ENCODE measurements at regions not wholly inside any gene's neighbourhood (a gene's known extent, or its start where the extent isn't known, plus 50 kb on each side); places are given as distances from the start of the nearest gene placed in this dataset.

- TF ChIP-seq, protein P1, sequence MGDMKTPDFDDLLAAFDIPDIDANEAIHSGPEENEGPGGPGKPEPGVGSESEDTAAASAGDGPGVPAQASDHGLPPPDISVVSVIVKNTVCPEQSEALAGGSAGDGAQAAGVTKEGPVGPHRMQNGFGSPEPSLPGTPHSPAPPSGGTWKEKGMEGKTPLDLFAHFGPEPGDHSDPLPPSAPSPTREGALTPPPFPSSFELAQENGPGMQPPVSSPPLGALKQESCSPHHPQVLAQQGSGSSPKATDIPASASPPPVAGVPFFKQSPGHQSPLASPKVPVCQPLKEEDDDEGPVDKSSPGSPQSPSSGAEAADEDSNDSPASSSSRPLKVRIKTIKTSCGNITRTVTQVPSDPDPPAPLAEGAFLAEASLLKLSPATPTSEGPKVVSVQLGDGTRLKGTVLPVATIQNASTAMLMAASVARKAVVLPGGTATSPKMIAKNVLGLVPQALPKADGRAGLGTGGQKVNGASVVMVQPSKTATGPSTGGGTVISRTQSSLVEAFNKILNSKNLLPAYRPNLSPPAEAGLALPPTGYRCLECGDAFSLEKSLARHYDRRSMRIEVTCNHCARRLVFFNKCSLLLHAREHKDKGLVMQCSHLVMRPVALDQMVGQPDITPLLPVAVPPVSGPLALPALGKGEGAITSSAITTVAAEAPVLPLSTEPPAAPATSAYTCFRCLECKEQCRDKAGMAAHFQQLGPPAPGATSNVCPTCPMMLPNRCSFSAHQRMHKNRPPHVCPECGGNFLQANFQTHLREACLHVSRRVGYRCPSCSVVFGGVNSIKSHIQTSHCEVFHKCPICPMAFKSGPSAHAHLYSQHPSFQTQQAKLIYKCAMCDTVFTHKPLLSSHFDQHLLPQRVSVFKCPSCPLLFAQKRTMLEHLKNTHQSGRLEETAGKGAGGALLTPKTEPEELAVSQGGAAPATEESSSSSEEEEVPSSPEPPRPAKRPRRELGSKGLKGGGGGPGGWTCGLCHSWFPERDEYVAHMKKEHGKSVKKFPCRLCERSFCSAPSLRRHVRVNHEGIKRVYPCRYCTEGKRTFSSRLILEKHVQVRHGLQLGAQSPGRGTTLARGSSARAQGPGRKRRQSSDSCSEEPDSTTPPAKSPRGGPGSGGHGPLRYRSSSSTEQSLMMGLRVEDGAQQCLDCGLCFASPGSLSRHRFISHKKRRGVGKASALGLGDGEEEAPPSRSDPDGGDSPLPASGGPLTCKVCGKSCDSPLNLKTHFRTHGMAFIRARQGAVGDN (IDR thresholded peaks at IDR 0.05), result no peak
- TF ChIP-seq, protein P2, sequence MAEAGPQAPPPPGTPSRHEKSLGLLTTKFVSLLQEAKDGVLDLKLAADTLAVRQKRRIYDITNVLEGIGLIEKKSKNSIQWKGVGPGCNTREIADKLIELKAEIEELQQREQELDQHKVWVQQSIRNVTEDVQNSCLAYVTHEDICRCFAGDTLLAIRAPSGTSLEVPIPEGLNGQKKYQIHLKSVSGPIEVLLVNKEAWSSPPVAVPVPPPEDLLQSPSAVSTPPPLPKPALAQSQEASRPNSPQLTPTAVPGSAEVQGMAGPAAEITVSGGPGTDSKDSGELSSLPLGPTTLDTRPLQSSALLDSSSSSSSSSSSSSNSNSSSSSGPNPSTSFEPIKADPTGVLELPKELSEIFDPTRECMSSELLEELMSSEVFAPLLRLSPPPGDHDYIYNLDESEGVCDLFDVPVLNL (IDR thresholded peaks at IDR 0.05; ENCODE audit: low read depth, low read length), result no peak
- TF ChIP-seq NR2F1 (conservative IDR thresholded peaks at IDR 0.05) (no peak), ZNF274 (IDR thresholded peaks at IDR 0.05; ENCODE audit: insufficient read depth, insufficient read length) (no peak), EGR1 (IDR thresholded peaks at IDR 0.05; ENCODE audit: borderline replicate concordance in 1 of 2, low read depth in 2 of 2, low read length in 2 of 2) (no peak), NR2C2 (IDR thresholded peaks at IDR 0.05; ENCODE audit: borderline replicate concordance, control insufficient read depth, insufficient read length, low read depth) (no peak), NFYA (IDR thresholded peaks at IDR 0.05; ENCODE audit: borderline replicate concordance, low read depth, low read length) (no peak), BCL11A (IDR thresholded peaks at IDR 0.05; ENCODE audit: low read depth, low read length) (no peak), TCF3 (IDR thresholded peaks at IDR 0.05; ENCODE audit: borderline replicate concordance, insufficient read depth, low read depth, low read length) (no peak), SUPT20H (IDR thresholded peaks at IDR 0.05; ENCODE audit: borderline replicate concordance, control insufficient read depth, low read depth, low read length) (no peak), STAT1 (conservative IDR thresholded peaks at IDR 0.05) (no peak), RBBP5 (conservative IDR thresholded peaks at IDR 0.05) (no peak), NBN (IDR thresholded peaks at IDR 0.05) (no peak)
- in situ Hi-C loops (cut with MboI) (no loop called here), intact Hi-C loops (cut with micrococcal nuclease; ENCODE audit: unreplicated experiment) (no loop called here)
- FAIRE-seq, result no peak
- no peak for DNase-seq (ENCODE audit: low read depth, low spot score)
- H3K27ac ChIP-seq (ENCODE audit: control insufficient read depth, insufficient read depth), result no peak overlapping the region
- no peaks in the 10 kb centered on the region for H4K20me1 ChIP-seq (ENCODE audit: control insufficient read depth, insufficient read depth)
- RAD21 ChIA-PET (ENCODE audit: unreplicated experiment), result no interaction called here
- H2AFZ ChIP-seq (ENCODE audit: control insufficient read depth, low read depth, low read length), result no peak overlapping the region
- SMC1A ChIA-PET (ENCODE audit: uncharacterized antibody, unreplicated experiment), result no interaction called here
- no peaks in the 10 kb centered on the region for H3K27me3 ChIP-seq (replicated peaks in 1 of 2; ENCODE audit: control insufficient read depth in 2 of 2, insufficient read depth in 2 of 2, low read length in 1 of 2)
- CTCF ChIA-PET, result no interaction called here
- POLR2A ChIA-PET, result no interaction called here
- H3K9me3 ChIP-seq (replicated peaks; ENCODE audit: control insufficient read depth, insufficient read depth, low read length), result no peaks in the 10 kb centered on the region; the same call in 2 of the 3 replicates
- WGBS (ENCODE audit: insufficient coverage, insufficient replicate concordance, low lambda C conversion rate, missing lambda C conversion rate), result 8% methylated on average over 2 of the region's 2 CpGs
- no TSS peak for BruUV-seq (replicated peaks)
- no peak overlapping the region for H3K9ac ChIP-seq (ENCODE audit: control insufficient read depth, insufficient read depth, low read length)
- H3K36me3 ChIP-seq (ENCODE audit: control insufficient read depth in 2 of 2, insufficient read depth in 2 of 2, low read length in 1 of 2), result no peaks in the 10 kb centered on the region
- no peaks in the 10 kb centered on the region for H3K79me2 ChIP-seq (ENCODE audit: control insufficient read depth, insufficient read depth, low read length)
- H3K4me1 ChIP-seq (ENCODE audit: control insufficient read depth, insufficient read depth, low read length), result no peaks in the 10 kb centered on the region
- no peak overlapping the region for H3K4me3 ChIP-seq
- no peak overlapping the region for H3K4me2 ChIP-seq (ENCODE audit: control insufficient read depth, insufficient read depth)
- no peak for ATAC-seq
Measured at GRCh38 chr17:54835015-54835414, 65.6 kb upstream of the TOM1L1 start.

All from GM12878 (cell line).